ENCODE measurements at regions not wholly inside any gene's neighbourhood (a gene's known extent, or its start where the extent isn't known, plus 50 kb on each side); places are given as distances from the start of the nearest gene placed in this dataset.

- TF ChIP-seq ATF3 (IDR thresholded peaks at IDR 0.05) = no peak
Measured at GRCh38 chr5:54703565-54704255, 186.2 kb downstream of the SNX18 start (continued).

GRCh38 chr5:54703133-54703532, 185.6 kb downstream of the SNX18 start:
- Histone ChIP-seq H3K27me3 (ENCODE audit: insufficient read depth, low read length) (peaks cover 17% of the 10 kb centered on the region; the same call in 1 of the 2 replicates), H3K4me2 (ENCODE audit: low read length) (no peak overlapping the region), H2AFZ (ENCODE audit: low read depth, low read length, poor library complexity, severe bottlenecking) (no peak overlapping the region), H3K4me3 (replicated peaks in 1 of 2; ENCODE audit: low read depth in 1 of 2, low read length in 2 of 2) (no peak overlapping the region), H3K9me2 (ENCODE audit: insufficient read depth) (no peaks in the 10 kb centered on the region), H3K36me3 (ENCODE audit: control insufficient read depth in 1 of 2, insufficient read depth in 2 of 2, low read length in 2 of 2) (no peaks in the 10 kb centered on the region), H3K4me1 (ENCODE audit: control insufficient read depth in 1 of 2, insufficient read depth in 2 of 2, low read length in 2 of 2) (peaks cover 0 to 8% of the 10 kb centered on the region in 2 experiments; a peak in 1 of 4 replicates), H3K27ac (ENCODE audit: low read depth, low read length) (no peak overlapping the region), H3K79me2 (ENCODE audit: insufficient read depth, low read length) (no peaks in the 10 kb centered on the region), H3K9ac (ENCODE audit: low read length) (no peak overlapping the region), H3K9me3 (ENCODE audit: control insufficient read depth in 1 of 2, insufficient read depth in 1 of 2, low read depth in 1 of 2, low read length in 2 of 2) (no peaks in the 10 kb centered on the region), H4K20me1 (ENCODE audit: insufficient read depth) (no peaks in the 10 kb centered on the region)
- CTCF ChIA-PET = no interaction called here
- RAD21 ChIA-PET (ENCODE audit: low non-redundant PET in 1 of 2, low total read pairs in 2 of 2, uncharacterized antibody in 2 of 2, unreplicated experiment in 2 of 2) = no interaction called here
- POLR2A ChIA-PET = no interaction called here
- intact Hi-C loops (cut with micrococcal nuclease) = no loop called here
- DNase-seq (ENCODE audit: low read depth, low spot score) = no peak
- no peak for ATAC-seq
- TF ChIP-seq ELF1 (IDR thresholded peaks at IDR 0.05; ENCODE audit: borderline replicate concordance, low read depth) (no peak), JUND (IDR thresholded peaks at IDR 0.05) (no peak), YY1 (IDR thresholded peaks at IDR 0.05; ENCODE audit: extremely low read depth, insufficient replicate concordance, low read depth, low read length) (no peak), TCF7L2 (IDR thresholded peaks at IDR 0.05; ENCODE audit: borderline replicate concordance, extremely low read depth, insufficient read depth, insufficient read length) (no peak), SP1 (IDR thresholded peaks at IDR 0.05; ENCODE audit: low read depth) (no peak), EZH2 (IDR thresholded peaks at IDR 0.05) (no peak), ZBTB33 (IDR thresholded peaks at IDR 0.05; ENCODE audit: extremely low read depth, insufficient replicate concordance, low read length) (no peak), EZH2phosphoT487 (IDR thresholded peaks at IDR 0.05; ENCODE audit: borderline replicate concordance) (no peak), POLR2A (IDR thresholded peaks at IDR 0.05; ENCODE audit: borderline replicate concordance, extremely low read depth, insufficient read depth, insufficient read length) (no peak), EGR1 (IDR thresholded peaks at IDR 0.05; ENCODE audit: low read depth) (no peak), CTCF (IDR thresholded peaks at IDR 0.05 in 2 of 3, conservative IDR thresholded peaks at IDR 0.05 in 1 of 3; ENCODE audit: borderline replicate concordance in 1 of 3, insufficient read depth in 1 of 3, low read depth in 2 of 3, low read length in 2 of 3) (no peak), RAD21 (IDR thresholded peaks at IDR 0.05; ENCODE audit: low read depth) (no peak)
- BruUV-seq (replicated peaks) = no TSS peak

Data from HCT116 (cell line).